Astrocyte (in vitro differentiated cells and primary cell): ENCODE measurements at regions not wholly inside any gene's neighbourhood (a gene's known extent, or its start where the extent isn't known, plus 50 kb on each side); places are given as distances from the start of the nearest gene placed in this dataset.

Experiments used
- CTCF ChIP-seq: IDR thresholded peaks from 2 replicates; pipeline ENCODE4 v1.5.1; 2011; ENCODE audit warnings: low read depth, mild to moderate bottlenecking, inconsistent platforms, low read length, moderate library complexity; ENCODE audit not compliant: insufficient read depth
- EZH2 ChIP-seq: IDR thresholded peaks from 2 replicates; pipeline ENCODE4 v1.6.1; 2012; ENCODE audit warnings: mild to moderate bottlenecking, low read length, inconsistent platforms; ENCODE audit not compliant: insufficient read depth

- TF ChIP-seq CTCF = no peak
- TF ChIP-seq EZH2 = no peak
Observed at GRCh38 chr11:109148669-109149068, 273.3 kb upstream of the C11orf87 start.
